ENCODE measurements at regions not wholly inside any gene's neighbourhood (a gene's known extent, or its start where the extent isn't known, plus 50 kb on each side); places are given as distances from the start of the nearest gene placed in this dataset.

DNA sequence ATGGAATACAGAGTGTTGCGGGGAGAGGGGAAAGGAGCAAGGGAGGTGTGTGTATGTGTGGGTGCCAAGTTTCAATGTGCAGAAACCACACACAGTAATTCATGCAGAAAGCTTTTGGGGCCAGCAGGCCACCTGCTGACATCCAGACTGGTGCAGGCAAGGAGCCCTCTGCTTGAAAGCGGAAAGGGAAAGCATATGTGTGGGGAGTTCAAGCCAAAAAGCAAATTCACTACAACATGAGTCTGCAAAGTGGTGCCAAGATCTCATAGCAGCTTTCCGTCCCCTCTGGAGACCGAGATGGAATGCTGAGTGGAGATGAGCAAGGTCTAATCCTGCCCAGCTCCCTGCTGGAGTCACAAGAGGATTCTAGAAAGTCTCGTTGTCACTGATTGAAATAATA is 159.7 kb upstream of the VLDLR start:
- 38% methylated on average over 5 of the region's 5 CpGs for WGBS
- no peaks in the 10 kb centered on the region for H3K9me3 ChIP-seq (ENCODE audit: control insufficient read depth, low read length)
- no peak overlapping the region for H3K4me3 ChIP-seq (ENCODE audit: low read length)
- H3K27me3 ChIP-seq (ENCODE audit: control insufficient read depth, insufficient read depth), result no peaks in the 10 kb centered on the region
- DNase-seq (no peak), ATAC-seq (peak in 1 of 2 donors; percentile 48)
- intact Hi-C loops (cut with DNase I), result no loop called here
- peaks cover 2% of the 10 kb centered on the region for H3K4me1 ChIP-seq (ENCODE audit: control insufficient read depth, insufficient read depth, low read length)
- H3K27ac ChIP-seq (ENCODE audit: low read length), result no peak overlapping the region

DNA sequence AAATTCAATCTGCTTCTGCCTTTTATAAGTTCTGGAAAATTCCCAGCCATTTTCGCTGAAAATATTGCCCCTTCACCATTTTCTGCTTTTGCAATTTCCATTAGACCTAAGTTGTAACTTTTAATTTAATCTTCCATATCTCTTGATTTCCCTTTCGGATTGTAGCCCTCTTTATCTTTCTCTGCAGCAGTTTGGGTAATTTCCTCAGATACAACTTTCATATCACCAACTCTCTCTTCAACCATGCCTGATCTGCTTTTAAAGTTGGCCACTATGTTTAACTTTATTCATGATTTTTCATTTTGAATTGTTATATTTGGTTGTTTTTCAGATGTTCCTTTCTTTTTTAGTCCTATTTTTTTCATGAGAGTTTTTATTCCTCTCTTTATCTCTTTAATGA is 157.0 kb upstream of the VLDLR start:
- no peak overlapping the region for H3K27ac ChIP-seq (ENCODE audit: low read length)

GRCh38 chr9:2465516-2465915 is 156.1 kb upstream of the VLDLR start:
- 93% methylated on average over 2 of the region's 2 CpGs for WGBS
- no peak for ATAC-seq
- H3K27ac ChIP-seq (ENCODE audit: low read length), result no peak overlapping the region
- intact Hi-C loops (cut with DNase I), result no loop called here
- no peak for DNase-seq
- no peaks in the 10 kb centered on the region for H3K9me3 ChIP-seq (ENCODE audit: control insufficient read depth, low read length)
- H3K4me1 ChIP-seq (ENCODE audit: control insufficient read depth, insufficient read depth, low read length), result peaks cover 2% of the 10 kb centered on the region
- no peaks in the 10 kb centered on the region for H3K27me3 ChIP-seq (ENCODE audit: control insufficient read depth, insufficient read depth)
- no peak overlapping the region for H3K4me3 ChIP-seq (ENCODE audit: low read length)

More for the DNA sequence above, 157.0 kb upstream of the VLDLR start:
- no peaks in the 10 kb centered on the region for H3K9me3 ChIP-seq (ENCODE audit: control insufficient read depth, low read length)
- 91% methylated on average over 2 of the region's 2 CpGs for WGBS
- no peak overlapping the region for H3K4me3 ChIP-seq (ENCODE audit: low read length)
- intact Hi-C loops (cut with DNase I), result no loop called here
- no peaks in the 10 kb centered on the region for H3K27me3 ChIP-seq (ENCODE audit: control insufficient read depth, insufficient read depth)
- ATAC-seq (no peak), DNase-seq (no peak)
- peaks cover 2% of the 10 kb centered on the region for H3K4me1 ChIP-seq (ENCODE audit: control insufficient read depth, insufficient read depth, low read length)

- peak in 1 of 2 donors; percentile 49 for ATAC-seq
- intact Hi-C loops (cut with DNase I), result no loop called here
These were observed 155.6 kb upstream of the VLDLR start for GRCh38 chr9:2465921-2466460.

GRCh38 chr9:2466703-2467102 is 154.9 kb upstream of the VLDLR start:
- H3K4me3 ChIP-seq (ENCODE audit: low read length), result no peak overlapping the region
- H3K27me3 ChIP-seq (ENCODE audit: control insufficient read depth, insufficient read depth), result no peaks in the 10 kb centered on the region
- H3K27ac ChIP-seq (ENCODE audit: low read length), result no peak overlapping the region
- ATAC-seq (no peak), DNase-seq (no peak)
- H3K9me3 ChIP-seq (ENCODE audit: control insufficient read depth, low read length), result no peaks in the 10 kb centered on the region
- 86% methylated on average over 6 of the region's 6 CpGs for WGBS
- peaks cover 2% of the 10 kb centered on the region for H3K4me1 ChIP-seq (ENCODE audit: control insufficient read depth, insufficient read depth, low read length)
- intact Hi-C loops (cut with DNase I), result no loop called here

More at GRCh38 chr9:2465921-2466460, 155.6 kb upstream of the VLDLR start:
- Histone ChIP-seq H3K27me3 (ENCODE audit: control insufficient read depth, insufficient read depth) (no peaks in the 10 kb centered on the region), H3K4me3 (ENCODE audit: low read length) (no peak overlapping the region), H3K9me3 (ENCODE audit: control insufficient read depth, low read length) (no peaks in the 10 kb centered on the region), H3K27ac (ENCODE audit: low read length) (no peak overlapping the region), H3K4me1 (ENCODE audit: control insufficient read depth, insufficient read depth, low read length) (peaks cover 2% of the 10 kb centered on the region)
- DNase-seq, result no peak
- 68% methylated on average over 1 of the region's 1 CpG for WGBS

DNA sequence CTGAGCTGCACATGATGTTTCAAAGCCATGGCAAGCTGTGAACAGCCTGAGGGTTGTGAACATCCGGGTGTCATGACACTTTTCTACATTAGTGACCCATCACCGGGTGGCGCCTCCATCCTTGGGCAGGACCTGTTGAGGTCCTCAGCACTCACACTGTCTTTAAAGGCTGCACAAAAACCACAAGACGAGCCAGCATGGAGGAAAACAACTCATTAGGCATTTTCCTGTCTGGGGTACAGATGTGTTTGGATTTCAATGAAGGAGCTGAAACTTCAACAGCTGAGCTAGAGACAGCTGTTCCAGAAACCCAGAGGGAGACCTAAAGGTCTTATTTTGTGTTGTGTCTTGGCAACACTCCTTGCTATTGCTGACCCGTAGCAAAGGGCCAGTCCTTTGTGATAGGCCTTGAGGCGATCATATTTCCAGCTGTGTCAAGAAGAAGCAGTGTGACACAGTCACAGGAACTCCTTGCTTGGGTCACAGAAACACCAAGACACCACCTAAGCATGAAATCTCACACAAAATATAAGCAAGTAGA is 151.8 kb upstream of the VLDLR start:
- Histone ChIP-seq H3K27me3 (ENCODE audit: control insufficient read depth, insufficient read depth) (no peaks in the 10 kb centered on the region), H3K4me3 (ENCODE audit: low read length) (no peak overlapping the region), H3K9me3 (ENCODE audit: control insufficient read depth, low read length) (no peaks in the 10 kb centered on the region), H3K4me1 (ENCODE audit: control insufficient read depth, insufficient read depth, low read length) (peaks cover 3% of the 10 kb centered on the region), H3K27ac (ENCODE audit: low read length) (peak overlapping the region; percentile 28)
- intact Hi-C loops (cut with DNase I), result no loop called here
- peak; percentile 91 to 92 for ATAC-seq
- peak in 2 of 3 donors; percentile 51 to 65 for DNase-seq
- WGBS, result 26% methylated on average over 6 of the region's 6 CpGs

DNA sequence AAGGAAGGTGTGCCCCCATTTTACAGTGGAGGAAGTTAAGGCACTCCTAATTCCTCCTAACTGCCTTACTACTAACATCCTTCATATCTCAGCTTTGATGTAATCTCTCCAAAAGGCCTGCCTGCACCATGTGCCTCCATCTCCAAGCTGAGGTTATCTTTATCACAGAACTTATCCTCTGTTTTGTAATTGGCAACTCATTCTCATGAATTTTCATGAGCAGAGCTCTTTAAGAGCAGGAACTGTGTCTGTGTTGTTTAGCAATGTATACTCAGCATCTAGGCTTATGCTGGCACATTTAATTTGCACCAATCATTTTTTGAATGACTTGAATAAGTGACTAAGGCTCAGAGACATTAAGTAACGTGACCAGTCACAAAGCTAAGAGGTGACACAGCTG is 147.9 kb upstream of the VLDLR start:
- H3K4me3 ChIP-seq (ENCODE audit: low read length), result no peak overlapping the region
- H3K4me1 ChIP-seq (ENCODE audit: control insufficient read depth, insufficient read depth, low read length), result peaks cover 3% of the 10 kb centered on the region
- no peaks in the 10 kb centered on the region for H3K9me3 ChIP-seq (ENCODE audit: control insufficient read depth, low read length)
- H3K27ac ChIP-seq (ENCODE audit: low read length), result no peak overlapping the region
- ATAC-seq, result no peak
- WGBS, result 85% methylated on average over 1 of the region's 1 CpG
- DNase-seq, result no peak
- intact Hi-C loops (cut with DNase I), result no loop called here
- H3K27me3 ChIP-seq (ENCODE audit: control insufficient read depth, insufficient read depth), result no peaks in the 10 kb centered on the region

GRCh38 chr9:2477755-2478154 is 143.8 kb upstream of the VLDLR start:
- ATAC-seq, result no peak
- intact Hi-C loops (cut with DNase I), result no loop called here
- no peaks in the 10 kb centered on the region for H3K9me3 ChIP-seq (ENCODE audit: control insufficient read depth, low read length)
- H3K27ac ChIP-seq (ENCODE audit: low read length), result no peak overlapping the region
- no peaks in the 10 kb centered on the region for H3K4me1 ChIP-seq (ENCODE audit: control insufficient read depth, insufficient read depth, low read length)
- no peak for DNase-seq
- H3K4me3 ChIP-seq (ENCODE audit: low read length), result no peak overlapping the region
- H3K27me3 ChIP-seq (ENCODE audit: control insufficient read depth, insufficient read depth), result no peaks in the 10 kb centered on the region
- WGBS, result 49% methylated on average over 1 of the region's 1 CpG

- 86% methylated on average over 3 of the region's 3 CpGs for WGBS
- no peak overlapping the region for H3K4me3 ChIP-seq (ENCODE audit: low read length)
These were observed 143.2 kb upstream of the VLDLR start for GRCh38 chr9:2478421-2478820.

DNA sequence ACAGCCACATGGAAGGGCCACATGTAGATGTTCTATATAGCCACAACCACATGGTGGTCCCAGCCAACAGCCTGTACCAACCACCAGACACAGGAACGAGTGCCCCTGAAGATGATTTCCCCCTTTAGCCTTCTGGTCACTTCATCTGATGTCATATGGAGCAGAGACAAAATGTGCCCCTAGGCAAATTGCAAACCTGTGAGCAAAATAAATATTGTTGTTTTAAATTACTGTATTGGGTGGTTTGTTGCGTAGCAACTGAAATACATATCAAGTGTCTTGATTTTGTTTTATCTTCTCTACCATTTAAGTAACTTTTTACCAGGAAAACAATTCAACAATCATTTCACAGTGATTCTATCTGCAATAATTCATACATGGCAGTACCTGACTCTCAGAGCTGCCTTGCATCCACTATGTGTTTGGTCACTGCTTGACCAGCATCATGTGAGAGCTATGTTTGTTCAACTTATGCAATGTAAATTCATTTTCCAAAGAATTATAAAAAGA is 142.5 kb upstream of the VLDLR start:
- Histone ChIP-seq H3K27me3 (ENCODE audit: control insufficient read depth, insufficient read depth) (no peaks in the 10 kb centered on the region), H3K4me3 (ENCODE audit: low read length) (no peak overlapping the region), H3K4me1 (ENCODE audit: control insufficient read depth, insufficient read depth, low read length) (no peaks in the 10 kb centered on the region), H3K9me3 (ENCODE audit: control insufficient read depth, low read length) (no peaks in the 10 kb centered on the region), H3K27ac (ENCODE audit: low read length) (no peak overlapping the region)
- WGBS, result 83% methylated on average over 2 of the region's 2 CpGs
- DNase-seq (no peak), ATAC-seq (no peak)
- intact Hi-C loops (cut with DNase I), result no loop called here

More at GRCh38 chr9:2478421-2478820, 143.2 kb upstream of the VLDLR start:
- H3K4me1 ChIP-seq (ENCODE audit: control insufficient read depth, insufficient read depth, low read length), result no peaks in the 10 kb centered on the region
- H3K9me3 ChIP-seq (ENCODE audit: control insufficient read depth, low read length), result no peaks in the 10 kb centered on the region
- intact Hi-C loops (cut with DNase I), result no loop called here
- H3K27me3 ChIP-seq (ENCODE audit: control insufficient read depth, insufficient read depth), result no peaks in the 10 kb centered on the region
- peak in 1 of 3 donors; percentile 19 for DNase-seq
- no peak for ATAC-seq
- H3K27ac ChIP-seq (ENCODE audit: low read length), result no peak overlapping the region

DNA sequence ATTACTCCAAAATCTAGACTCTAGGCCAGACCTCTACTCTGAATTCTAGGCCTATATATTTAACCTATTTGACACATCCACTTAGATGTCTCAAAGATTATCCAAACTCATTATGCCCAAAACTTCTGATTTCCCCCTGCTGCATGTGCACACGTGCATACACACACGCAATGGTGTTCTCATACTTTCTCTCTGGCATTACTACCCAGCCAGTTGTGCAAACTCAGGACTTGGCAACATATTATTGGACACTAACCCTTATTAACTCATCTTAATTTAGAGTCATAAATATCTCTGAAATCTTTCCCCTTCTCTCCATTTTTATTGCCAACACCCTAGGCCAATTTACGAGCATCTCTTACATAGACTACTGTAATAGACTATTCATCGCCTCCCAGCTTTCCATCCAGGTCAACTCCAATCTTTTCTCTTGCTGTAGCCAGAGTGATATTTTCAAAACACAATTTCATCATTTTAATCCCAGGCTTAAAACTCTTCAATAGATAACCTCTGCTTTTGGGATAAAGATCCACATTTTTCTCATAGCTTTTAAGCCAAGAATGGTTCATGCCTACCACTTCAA is 141.2 kb upstream of the VLDLR start:
- intact Hi-C loops (cut with DNase I), result no loop called here
- no peak overlapping the region for H3K4me3 ChIP-seq (ENCODE audit: low read length)
- no peaks in the 10 kb centered on the region for H3K4me1 ChIP-seq (ENCODE audit: control insufficient read depth, insufficient read depth, low read length)
- peak in 1 of 2 donors; percentile 77 for ATAC-seq
- H3K27me3 ChIP-seq (ENCODE audit: control insufficient read depth, insufficient read depth), result no peaks in the 10 kb centered on the region
- no peaks in the 10 kb centered on the region for H3K9me3 ChIP-seq (ENCODE audit: control insufficient read depth, low read length)
- no peak for DNase-seq
- no peak overlapping the region for H3K27ac ChIP-seq (ENCODE audit: low read length)
- WGBS, result 72% methylated on average over 4 of the region's 4 CpGs
